ENCODE measurements at regions not wholly inside any gene's neighbourhood (a gene's known extent, or its start where the extent isn't known, plus 50 kb on each side); places are given as distances from the start of the nearest gene placed in this dataset.
"Not testable (repeated sequence)": the region's sequence is repeated elsewhere in the genome, so short reads cannot be mapped to it uniquely, and the experiment has no call there.

GRCh38 chr2:234249034-234249735, 198.7 kb downstream of the SPP2 start:
- intact Hi-C loops (cut with DNase I) = no loop called here
- DNase-seq (no peak), ATAC-seq (no peak)
- no peak overlapping the region for H3K27ac ChIP-seq
- peaks cover 29% of the 10 kb centered on the region for H3K4me1 ChIP-seq
- no peaks in the 10 kb centered on the region for H3K36me3 ChIP-seq (replicated peaks in 1 of 2; ENCODE audit: insufficient read depth in 1 of 2, low read depth in 2 of 2)
- H3K27me3 ChIP-seq = no peaks in the 10 kb centered on the region
- H3K9me3 ChIP-seq = no peaks in the 10 kb centered on the region
- H3K4me3 ChIP-seq = no peak overlapping the region
- TF ChIP-seq CTCF (IDR thresholded peaks at IDR 0.05) (no peak), POLR2A (IDR thresholded peaks at IDR 0.05) (no peak)
- WGBS, 2 donors = 89 to 92% methylated on average over 5 of the region's 5 CpGs

DNA sequence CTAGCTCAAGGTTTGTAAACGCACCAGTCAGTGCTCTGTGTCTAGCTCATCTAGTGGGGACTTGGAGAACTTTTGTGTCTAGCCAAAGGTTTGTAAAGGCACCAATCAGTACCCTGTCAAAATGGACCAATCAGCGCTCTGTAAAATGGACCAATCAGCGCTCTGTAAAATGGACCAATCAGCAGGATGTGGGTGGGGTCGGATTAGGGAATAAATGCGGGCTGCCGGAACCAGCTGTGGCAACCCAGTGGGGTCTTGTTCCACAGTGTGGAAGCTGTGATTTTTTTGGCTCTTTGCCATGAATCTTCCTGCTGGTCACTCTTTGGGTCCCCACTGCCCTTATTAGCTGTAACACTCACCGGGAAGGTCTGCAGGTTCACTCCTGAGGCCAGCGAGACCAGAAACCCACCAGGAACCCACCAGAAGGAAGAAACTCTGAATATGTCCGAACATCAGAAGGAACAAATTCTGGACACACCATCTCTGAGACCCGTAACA, 197.8 kb downstream of the SPP2 start:
- H3K36me3 ChIP-seq (replicated peaks in 1 of 2; ENCODE audit: insufficient read depth in 1 of 2, low read depth in 2 of 2); DNase-seq; H3K9me3 ChIP-seq; intact Hi-C loops (cut with DNase I); ATAC-seq; H3K27me3 ChIP-seq; H3K4me3 ChIP-seq; H3K27ac ChIP-seq: not testable (repeated sequence)
- WGBS, 2 donors = 94 to 95% methylated on average over 9 to 10 of the region's 10 CpGs
- peaks cover 26% of the 10 kb centered on the region for H3K4me1 ChIP-seq

- H3K36me3 ChIP-seq (replicated peaks in 1 of 2; ENCODE audit: insufficient read depth in 1 of 2, low read depth in 2 of 2) = no peaks in the 10 kb centered on the region
- 96 to 98% methylated on average over 10 to 29 of the region's 42 CpGs for WGBS, 2 donors
- ATAC-seq (no peak), DNase-seq (no peak)
- H3K4me1 ChIP-seq = peaks cover 19% of the 10 kb centered on the region
- no peak overlapping the region for H3K4me3 ChIP-seq
- H3K27ac ChIP-seq = no peak overlapping the region
- H3K27me3 ChIP-seq = no peaks in the 10 kb centered on the region
- TF ChIP-seq CTCF (IDR thresholded peaks at IDR 0.05) (no peak), POLR2A (IDR thresholded peaks at IDR 0.05) (no peak)
- H3K9me3 ChIP-seq = no peaks in the 10 kb centered on the region
- intact Hi-C loops (cut with DNase I) = no loop called here
These were observed 197.1 kb downstream of the SPP2 start for GRCh38 chr2:234247453-234248180.

GRCh38 chr2:234245945-234246344, 195.4 kb downstream of the SPP2 start:
- no peak for TF ChIP-seq POLR2A (IDR thresholded peaks at IDR 0.05)
- no peak for TF ChIP-seq CTCF (IDR thresholded peaks at IDR 0.05)
- Histone ChIP-seq H3K27me3 (no peaks in the 10 kb centered on the region), H3K9me3 (no peaks in the 10 kb centered on the region), H3K36me3 (replicated peaks in 1 of 2; ENCODE audit: insufficient read depth in 1 of 2, low read depth in 2 of 2) (no peaks in the 10 kb centered on the region), H3K4me3 (no peak overlapping the region), H3K4me1 (peaks cover 4% of the 10 kb centered on the region), H3K27ac (no peak overlapping the region)
- ATAC-seq (no peak), DNase-seq (no peak)
- intact Hi-C loops (cut with DNase I) = no loop called here
- WGBS, 2 donors = 44 to 50% methylated on average over 5 of the region's 5 CpGs

DNA sequence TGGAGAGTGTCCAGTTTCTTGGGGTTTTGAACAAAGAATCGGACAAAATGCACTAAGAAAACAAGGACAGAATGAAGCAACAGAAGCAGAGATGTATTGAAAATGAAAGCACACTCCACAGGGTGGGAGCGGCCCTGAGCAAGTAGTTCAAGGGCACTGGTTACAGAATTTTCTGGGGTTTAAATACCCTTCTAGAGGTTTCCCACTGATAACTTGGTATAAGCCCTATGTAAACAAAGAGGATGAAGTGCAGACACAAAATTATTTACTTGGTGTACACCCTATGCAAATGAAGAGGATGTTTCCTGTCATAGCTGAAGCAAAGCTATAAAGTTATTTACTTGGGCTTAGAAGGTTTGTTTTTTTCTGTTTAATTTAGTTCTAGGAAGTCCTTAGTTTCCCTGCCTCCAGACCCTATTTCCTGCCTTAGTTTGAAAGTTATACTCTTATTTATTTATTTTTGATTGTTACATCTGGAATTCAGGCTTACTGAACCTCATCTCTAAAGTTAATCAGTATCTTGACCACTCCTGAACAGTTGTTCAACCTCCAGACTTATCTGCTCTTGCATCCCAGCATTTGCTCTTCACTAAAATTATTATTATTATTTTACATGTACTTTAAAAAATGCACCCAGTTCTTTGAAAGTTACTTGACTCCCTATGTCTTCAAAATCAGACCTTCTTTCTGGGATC, 193.5 kb downstream of the SPP2 start:
- WGBS, 2 donors = 90 to 93% methylated on average over 2 of the region's 2 CpGs
- DNase-seq = no peak
- TF ChIP-seq CTCF (IDR thresholded peaks at IDR 0.05) (no peak), POLR2A (IDR thresholded peaks at IDR 0.05) (no peak)
- Histone ChIP-seq H3K27me3 (no peaks in the 10 kb centered on the region), H3K36me3 (replicated peaks in 1 of 2; ENCODE audit: insufficient read depth in 1 of 2, low read depth in 2 of 2) (no peaks in the 10 kb centered on the region), H3K27ac (no peak overlapping the region), H3K9me3 (no peaks in the 10 kb centered on the region), H3K4me3 (no peak overlapping the region), H3K4me1 (no peaks in the 10 kb centered on the region)
- intact Hi-C loops (cut with DNase I) = no loop called here
- ATAC-seq = no peak

Measured in body of pancreas (tissue), 4 donors.